Thoracic aorta (tissue), 2 donors: ENCODE measurements at regions not wholly inside any gene's neighbourhood (a gene's known extent, or its start where the extent isn't known, plus 50 kb on each side); places are given as distances from the start of the nearest gene placed in this dataset.

Experiments
- ATAC-seq: fragments of 150-250 bp; one replicate; pipeline ENCODE4 v1.8.0; 2017; ENCODE audit warnings: low read depth; ENCODE audit not compliant: insufficient number of reproducible peaks, low FRiP score
- DNase-seq: peaks from one replicate; pipeline ENCODE4 v3.0.0-alpha.2; 2020; ENCODE audit warnings: low spot score
- H3K27ac ChIP-seq, 2 donors: fragments of 200-600 bp; sonication (generic); 1 replicate in 1 of 2; 2 replicates in 1 of 2; pipeline ENCODE4 v1.5.1; 2016; ENCODE audit warnings: mild to moderate bottlenecking in 2 of 2, moderate library complexity in 2 of 2
- H3K27me3 ChIP-seq: fragments of 200-600 bp; sonication (generic); replicated peaks from 2 replicates; pipeline ENCODE4 v1.6.0; 2016; ENCODE audit warnings: mild to moderate bottlenecking; ENCODE audit not compliant: insufficient read depth
- H3K36me3 ChIP-seq: fragments of 200-600 bp; sonication (generic); one replicate; pipeline ENCODE4 v1.5.1; 2016
- H3K4me1 ChIP-seq, 2 donors: fragments of 200-600 bp; sonication (generic); 1 replicate in 1 of 2; 2 replicates in 1 of 2; pipeline versions ENCODE4 v1.5.1 to v1.6.0; 2016; ENCODE audit warnings: low read depth in 2 of 2, mild to moderate bottlenecking in 1 of 2; ENCODE audit not compliant: control insufficient read depth in 1 of 2
- H3K4me3 ChIP-seq: fragments of 200-600 bp; sonication (generic); 2 replicates; pipeline ENCODE4 v1.5.1; 2016; ENCODE audit warnings: mild to moderate bottlenecking
- H3K9me3 ChIP-seq: fragments of 200-600 bp; sonication (generic); 2 replicates; pipeline ENCODE4 v1.5.1; 2016
- TF ChIP-seq, protein P1 (sequence below): fragments of 200-600 bp; sonication (generic); IDR thresholded peaks from one replicate; pipeline ENCODE4 v1.5.1; 2019; ENCODE audit warnings: antibody characterized with exemption

DNA sequence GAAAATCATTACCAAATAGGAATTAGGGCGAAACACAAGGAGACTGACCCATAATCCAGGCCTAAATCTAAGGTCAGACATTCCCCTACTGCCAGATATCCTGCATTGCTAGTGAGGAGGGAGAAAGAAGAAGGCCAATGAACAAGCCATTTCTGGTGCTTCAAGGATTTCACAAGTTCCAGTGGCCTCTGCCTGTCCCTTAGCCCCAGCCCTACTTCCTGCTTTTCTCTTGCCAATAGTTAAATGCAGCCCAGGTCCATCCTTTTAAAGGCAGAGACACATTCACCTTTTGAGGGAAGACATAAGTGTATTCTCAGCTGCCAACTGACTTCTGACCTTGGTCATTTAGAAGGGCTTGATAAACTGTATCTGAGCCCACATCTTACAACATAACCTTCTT, 135.8 kb downstream of the ZNF621 start:
- no peak for DNase-seq
- Histone ChIP-seq H3K36me3 (no peaks in the 10 kb centered on the region), H3K4me3 (no peak overlapping the region), H3K9me3 (no peaks in the 10 kb centered on the region), H3K27me3 (no peaks in the 10 kb centered on the region), H3K4me1 (no peaks in the 10 kb centered on the region), H3K27ac (no peak overlapping the region)
- no peak for ATAC-seq
- TF ChIP-seq, protein P1, sequence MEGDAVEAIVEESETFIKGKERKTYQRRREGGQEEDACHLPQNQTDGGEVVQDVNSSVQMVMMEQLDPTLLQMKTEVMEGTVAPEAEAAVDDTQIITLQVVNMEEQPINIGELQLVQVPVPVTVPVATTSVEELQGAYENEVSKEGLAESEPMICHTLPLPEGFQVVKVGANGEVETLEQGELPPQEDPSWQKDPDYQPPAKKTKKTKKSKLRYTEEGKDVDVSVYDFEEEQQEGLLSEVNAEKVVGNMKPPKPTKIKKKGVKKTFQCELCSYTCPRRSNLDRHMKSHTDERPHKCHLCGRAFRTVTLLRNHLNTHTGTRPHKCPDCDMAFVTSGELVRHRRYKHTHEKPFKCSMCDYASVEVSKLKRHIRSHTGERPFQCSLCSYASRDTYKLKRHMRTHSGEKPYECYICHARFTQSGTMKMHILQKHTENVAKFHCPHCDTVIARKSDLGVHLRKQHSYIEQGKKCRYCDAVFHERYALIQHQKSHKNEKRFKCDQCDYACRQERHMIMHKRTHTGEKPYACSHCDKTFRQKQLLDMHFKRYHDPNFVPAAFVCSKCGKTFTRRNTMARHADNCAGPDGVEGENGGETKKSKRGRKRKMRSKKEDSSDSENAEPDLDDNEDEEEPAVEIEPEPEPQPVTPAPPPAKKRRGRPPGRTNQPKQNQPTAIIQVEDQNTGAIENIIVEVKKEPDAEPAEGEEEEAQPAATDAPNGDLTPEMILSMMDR: no peak

DNA sequence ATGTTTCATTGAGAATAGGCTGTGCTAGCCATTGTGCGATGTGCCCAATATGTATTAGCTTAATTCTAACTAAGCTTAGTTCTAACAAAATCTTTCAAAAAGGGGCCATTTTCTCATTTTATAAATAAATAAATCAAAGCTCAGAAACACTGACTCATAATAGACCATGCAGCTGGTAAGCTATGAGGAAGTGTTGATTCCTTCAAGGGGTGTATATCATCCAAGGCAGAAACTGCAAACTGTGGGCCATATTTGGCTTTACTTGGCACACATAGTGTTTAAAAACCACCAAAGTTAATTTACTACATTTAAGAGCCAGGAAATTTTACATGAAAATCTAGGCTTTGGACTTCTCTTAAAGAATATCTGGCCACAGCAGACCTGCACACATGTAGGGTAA, 136.5 kb downstream of the ZNF621 start:
- Histone ChIP-seq H3K4me3 (no peak overlapping the region), H3K36me3 (no peaks in the 10 kb centered on the region), H3K9me3 (no peaks in the 10 kb centered on the region), H3K27ac (no peak overlapping the region), H3K27me3 (no peaks in the 10 kb centered on the region), H3K4me1 (no peaks in the 10 kb centered on the region)
- TF ChIP-seq, protein P1: no peak
- ATAC-seq (no peak), DNase-seq (no peak)

DNA sequence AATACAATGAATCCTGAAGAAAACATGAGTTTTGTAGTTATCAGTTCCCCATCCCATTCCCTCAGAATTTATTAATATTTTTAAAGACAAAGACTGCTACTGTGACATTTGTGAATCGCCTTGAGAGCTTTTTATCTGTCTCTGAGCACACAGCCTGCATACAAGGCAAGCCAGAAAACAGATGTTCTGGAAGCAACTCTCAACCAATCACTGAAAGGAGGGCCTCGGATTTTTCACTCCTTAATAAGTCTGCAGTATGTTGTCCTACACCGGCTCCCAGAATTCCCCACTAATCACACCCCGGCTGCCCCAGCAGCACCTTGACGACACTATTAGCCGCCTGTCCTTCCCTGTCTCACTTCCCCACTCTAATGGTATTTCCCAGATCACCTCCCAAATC, 138.5 kb downstream of the ZNF621 start:
- Histone ChIP-seq H3K27ac (no peak overlapping the region), H3K4me3 (no peak overlapping the region), H3K4me1 (no peaks in the 10 kb centered on the region), H3K9me3 (no peaks in the 10 kb centered on the region), H3K36me3 (no peaks in the 10 kb centered on the region), H3K27me3 (no peaks in the 10 kb centered on the region)
- DNase-seq: no peak
- ATAC-seq: no peak
- TF ChIP-seq, protein P1: no peak

DNA sequence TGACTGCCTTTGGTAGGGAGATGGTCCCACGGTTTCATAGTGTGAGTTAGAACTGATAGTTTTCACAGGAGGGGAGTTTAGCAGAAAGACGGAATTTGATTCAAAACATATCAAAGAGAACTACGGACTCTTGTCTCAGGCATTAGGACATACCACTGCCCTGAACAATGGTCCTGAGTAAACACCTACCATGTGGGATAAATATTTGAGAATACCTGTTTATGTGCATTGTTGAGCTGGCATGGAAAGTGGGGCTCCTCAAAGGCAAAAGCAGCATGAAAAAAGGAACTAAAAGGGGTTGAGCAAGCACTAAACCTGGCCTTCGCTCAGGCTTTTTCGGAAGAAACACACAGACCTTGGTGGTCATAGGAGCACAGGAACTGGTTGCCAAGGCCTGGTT, 144.4 kb downstream of the ZNF621 start:
- Histone ChIP-seq H3K36me3 (no peaks in the 10 kb centered on the region), H3K27ac (no peak overlapping the region), H3K9me3 (no peaks in the 10 kb centered on the region), H3K27me3 (no peaks in the 10 kb centered on the region), H3K4me3 (no peak overlapping the region), H3K4me1 (no peaks in the 10 kb centered on the region)
- TF ChIP-seq, protein P1: no peak
- no peak for ATAC-seq
- DNase-seq: no peak

DNA sequence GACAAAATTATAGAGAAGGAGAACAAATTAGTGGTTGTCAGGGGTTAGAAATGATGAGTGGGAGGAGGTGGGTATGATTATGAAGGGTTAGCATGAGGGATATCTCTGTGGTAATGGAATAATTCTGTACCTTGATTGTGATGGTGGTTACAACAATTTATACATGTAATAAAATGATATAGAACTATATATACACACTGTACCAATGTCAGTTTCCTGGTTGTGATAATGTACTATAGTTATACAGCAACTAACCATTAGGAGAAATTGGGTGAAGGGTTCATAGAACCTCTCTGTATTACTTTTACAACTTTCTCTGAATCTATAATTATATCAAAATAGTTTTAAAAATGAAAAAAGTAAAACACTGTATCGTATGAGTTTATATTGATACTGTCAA, 148.1 kb downstream of the ZNF621 start:
- H3K9me3 ChIP-seq: peaks cover 3% of the 10 kb centered on the region
- DNase-seq: no peak
- H3K36me3 ChIP-seq: no peaks in the 10 kb centered on the region
- no peaks in the 10 kb centered on the region for H3K4me1 ChIP-seq
- H3K4me3 ChIP-seq: no peak overlapping the region
- TF ChIP-seq, protein P1: no peak
- no peak overlapping the region for H3K27ac ChIP-seq
- no peaks in the 10 kb centered on the region for H3K27me3 ChIP-seq
- ATAC-seq: no peak
